NCI-H69 (cell line): ENCODE measurements at regions not wholly inside any gene's neighbourhood (a gene's known extent, or its start where the extent isn't known, plus 50 kb on each side); places are given as distances from the start of the nearest gene placed in this dataset.
A peak's percentile ranks its signal among the peaks of the same experiment; 100 is the strongest.

ENCODE experiments used
- DNase-seq: peaks from one replicate; lab custom pipeline; 2025; lab: John Stamatoyannopoulos, UW

- DNase-seq: no peak
These were observed 241.0 kb downstream of the QKI start for GRCh38 chr6:163655217-163656121.

DNA sequence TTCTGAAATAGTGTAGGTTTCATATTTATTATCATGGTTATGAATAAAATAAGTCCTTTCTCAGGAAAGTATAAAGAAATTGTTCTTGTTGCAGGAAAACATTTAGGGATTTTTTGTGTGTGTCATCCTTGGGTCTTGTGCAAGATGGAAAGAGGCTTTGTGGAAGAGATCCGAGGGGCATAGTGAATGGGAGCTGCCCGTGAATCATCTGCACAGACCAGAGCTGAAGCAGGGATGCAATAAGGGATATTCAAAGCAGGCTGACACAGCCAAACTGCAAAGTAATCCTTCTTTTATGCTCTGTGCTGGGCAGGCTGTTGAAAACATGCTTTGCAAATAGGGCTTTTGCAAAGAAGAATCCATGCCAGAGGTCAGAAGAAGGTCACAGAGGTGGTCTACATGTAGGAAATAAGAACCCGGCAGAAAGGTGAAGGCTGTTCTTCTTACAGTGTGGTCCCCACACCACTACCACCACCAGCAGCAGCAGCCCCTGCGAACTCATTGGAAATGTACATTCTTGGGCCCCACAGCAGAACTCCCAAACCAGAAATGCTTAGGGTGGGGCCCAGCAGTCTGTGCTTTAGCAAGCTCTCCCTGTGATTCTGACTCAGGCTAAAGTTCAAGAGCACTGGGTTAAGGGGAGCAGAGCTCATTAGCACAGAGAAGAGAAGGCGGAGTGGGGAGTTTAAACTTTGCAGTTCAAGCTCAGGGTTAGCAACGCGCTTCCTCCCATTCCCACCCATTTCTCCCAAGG lies 237.6 kb downstream of the QKI start:
- DNase-seq: no peak

DNA sequence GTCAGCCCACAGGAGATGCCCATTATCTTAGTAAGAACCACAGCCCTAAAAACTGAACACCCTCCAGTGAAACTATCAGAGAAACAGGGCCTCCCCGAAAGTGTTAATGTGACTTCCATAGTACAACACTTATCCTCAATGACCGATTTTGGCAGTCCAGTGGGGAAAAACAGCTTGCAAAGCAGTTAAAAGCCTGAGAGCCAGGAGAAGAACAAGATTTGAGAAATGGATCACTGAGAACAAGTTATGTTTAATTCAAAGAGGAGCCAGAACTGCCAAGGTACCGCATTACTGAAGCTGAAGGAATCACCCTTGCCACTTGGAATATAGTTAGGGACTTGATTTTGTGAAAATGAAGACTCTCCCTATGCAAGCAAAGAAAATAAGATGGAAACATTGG lies 236.9 kb downstream of the QKI start:
- no peak for DNase-seq

- no peak for DNase-seq
These were observed 234.3 kb downstream of the QKI start for GRCh38 chr6:163648868-163649267.

DNA sequence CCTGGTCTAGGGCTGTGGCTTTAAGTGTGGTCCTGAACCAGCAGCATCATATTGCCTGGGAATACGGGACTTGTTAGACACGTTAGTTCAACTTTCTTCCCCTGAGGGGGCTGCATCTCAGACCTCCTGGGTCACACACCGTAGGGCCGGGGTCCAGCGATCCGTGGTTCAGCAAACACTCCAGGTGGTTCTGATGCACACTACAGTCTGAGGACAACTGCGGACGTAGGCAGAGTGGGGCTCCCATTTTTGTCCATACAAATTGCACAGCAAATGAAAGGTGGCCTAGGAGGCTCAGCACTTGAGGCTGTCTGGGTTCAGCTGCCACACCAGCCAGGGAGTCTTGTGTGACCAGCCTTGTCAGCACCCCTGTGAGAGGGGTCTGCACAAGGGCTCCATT lies 233.1 kb downstream of the QKI start:
- no peak for DNase-seq

GRCh38 chr6:163646866-163647265 lies 232.3 kb downstream of the QKI start:
- no peak for DNase-seq

DNA sequence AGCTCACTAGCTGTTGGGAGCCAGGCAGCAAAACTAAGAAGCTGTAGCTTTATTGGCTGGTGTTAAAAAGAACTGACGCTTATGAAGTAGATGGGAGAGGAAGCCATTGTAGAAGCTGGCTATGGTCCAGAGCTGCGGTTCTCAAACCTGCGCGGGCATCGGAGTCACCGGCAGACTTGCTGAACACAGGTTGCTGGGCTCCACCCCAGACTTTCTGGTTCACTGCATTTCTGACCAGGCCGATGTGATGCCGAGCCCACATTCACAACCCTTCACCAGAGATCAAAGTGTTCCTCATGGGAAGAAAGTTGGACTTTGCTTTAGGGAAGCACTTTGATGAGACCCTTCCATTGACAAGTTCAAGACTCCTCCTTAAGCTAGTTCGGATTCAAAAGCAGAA lies 231.6 kb downstream of the QKI start:
- no peak for DNase-seq

GRCh38 chr6:163645560-163645959 lies 231.0 kb downstream of the QKI start:
- DNase-seq: no peak

GRCh38 chr6:163643866-163644265 lies 229.3 kb downstream of the QKI start:
- peak; percentile 48 for DNase-seq

DNA sequence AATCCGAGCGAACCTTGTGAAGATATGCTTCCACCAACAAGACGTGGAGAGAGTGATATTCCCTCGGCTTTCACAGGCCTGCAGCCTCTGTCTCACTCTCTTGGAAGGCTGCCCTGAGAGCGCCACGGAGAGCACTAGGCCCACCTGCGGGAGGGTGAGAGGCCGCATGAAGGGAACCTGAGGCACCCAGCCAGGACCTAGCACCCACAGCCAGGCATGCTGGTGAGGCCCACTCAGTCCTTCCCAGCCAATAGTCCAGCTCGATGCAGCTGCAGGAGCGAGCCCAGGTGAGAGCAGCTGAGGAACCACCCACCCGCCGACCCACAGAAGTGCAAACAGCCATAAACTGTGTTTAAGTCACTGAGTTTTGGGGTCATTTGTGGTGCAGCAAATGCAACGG lies 227.2 kb downstream of the QKI start:
- no peak for DNase-seq

GRCh38 chr6:163640641-163641040 lies 226.1 kb downstream of the QKI start:
- DNase-seq: no peak

- no peak for DNase-seq
These were observed 223.0 kb downstream of the QKI start for GRCh38 chr6:163637524-163637923.

GRCh38 chr6:163635731-163636364 lies 221.3 kb downstream of the QKI start:
- DNase-seq: no peak

- DNase-seq: no peak
These were observed 220.8 kb downstream of the QKI start for GRCh38 chr6:163635315-163635714.

DNA sequence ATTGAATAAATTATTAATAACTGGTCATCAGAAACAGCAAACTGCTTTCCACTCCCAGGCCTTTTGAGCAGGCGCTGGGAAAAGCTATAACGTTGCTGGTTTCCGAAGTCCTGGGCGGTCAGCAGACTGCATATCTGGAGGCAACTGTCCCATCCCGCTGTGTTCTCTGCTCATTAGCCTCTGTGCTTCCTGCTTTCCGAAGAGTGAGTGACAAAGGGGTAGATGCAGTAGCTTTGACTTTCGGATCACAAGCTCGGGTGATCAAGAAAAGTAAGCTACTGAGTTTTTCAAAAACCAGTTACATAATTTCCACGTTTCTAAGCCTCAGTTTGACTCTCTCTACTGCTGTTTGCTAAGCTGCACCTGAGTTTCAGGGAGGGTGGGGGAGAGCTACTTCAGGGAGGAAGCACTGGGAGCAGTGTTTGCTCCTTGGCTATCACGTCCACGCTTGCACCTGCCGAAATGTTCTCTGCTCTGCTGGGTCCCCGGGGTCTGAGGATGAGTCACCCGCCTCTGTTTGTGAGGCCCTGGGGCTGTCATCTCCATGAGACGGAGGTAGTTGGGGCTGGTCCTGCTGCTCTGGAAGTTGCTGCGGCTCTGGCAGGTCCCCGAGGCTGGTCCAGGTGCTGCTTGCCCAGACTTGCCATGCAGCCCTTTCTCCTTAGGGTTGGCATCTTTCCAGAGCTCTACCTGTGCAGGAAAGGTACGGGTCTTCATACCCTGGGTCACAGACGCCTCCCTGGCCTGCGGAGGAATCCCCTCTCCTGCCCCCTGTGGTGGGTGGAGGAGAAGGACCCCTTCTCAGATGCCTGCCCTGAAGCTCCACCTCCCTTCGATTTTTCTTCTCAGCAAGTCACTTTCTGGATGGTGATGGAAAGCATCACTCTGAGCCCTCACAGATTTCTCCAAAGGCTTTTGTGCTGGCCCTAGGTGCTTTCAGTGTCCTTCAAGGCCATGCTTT lies 220.0 kb downstream of the QKI start:
- DNase-seq: peak; percentile 97

DNA sequence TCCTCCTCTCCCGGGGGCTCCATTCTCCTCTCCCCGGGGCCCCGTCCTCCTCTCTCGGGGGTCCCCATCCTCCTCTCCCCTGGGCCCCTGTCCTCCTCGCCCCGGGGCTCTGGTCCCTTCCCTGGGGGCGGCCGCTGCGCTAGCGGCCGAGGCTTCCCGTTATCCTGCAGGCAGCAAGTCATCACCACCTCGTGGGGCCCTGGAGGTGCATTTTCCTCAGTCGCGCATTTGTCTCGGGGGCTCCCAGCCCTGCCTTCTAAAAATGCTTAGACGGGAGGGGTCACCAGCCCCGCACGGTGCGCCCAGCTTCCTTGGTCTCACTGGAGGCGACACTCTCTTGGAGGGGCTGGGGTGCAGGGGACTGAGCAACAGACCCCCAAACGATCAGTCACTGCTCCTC lies 216.5 kb downstream of the QKI start:
- no peak for DNase-seq

DNA sequence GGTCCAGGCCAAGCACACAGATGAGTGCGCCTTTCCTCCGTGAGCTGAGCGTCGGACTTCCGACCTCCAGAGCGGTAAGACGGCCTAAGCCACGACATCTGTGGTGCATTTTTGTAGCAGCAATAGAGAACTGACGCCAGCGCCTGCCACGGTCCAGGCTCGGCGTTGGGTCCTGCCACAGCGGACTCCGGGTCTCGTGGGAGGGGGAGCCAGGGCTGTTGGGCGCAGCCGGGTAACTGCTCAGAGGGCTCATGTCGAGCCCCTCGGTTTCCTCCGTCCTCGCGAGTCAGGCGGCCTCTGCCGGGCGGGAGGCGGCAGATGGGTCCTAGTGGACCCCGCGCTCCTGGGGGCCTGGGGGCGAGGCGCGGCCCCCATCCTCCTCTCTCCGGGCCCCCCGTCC lies 216.1 kb downstream of the QKI start:
- DNase-seq: no peak

GRCh38 chr6:163630096-163630495 lies 215.6 kb downstream of the QKI start:
- no peak for DNase-seq
